Upper lobe of right lung (tissue), 1 donor: ENCODE measurements at regions not wholly inside any gene's neighbourhood (a gene's known extent, or its start where the extent isn't known, plus 50 kb on each side); places are given as distances from the start of the nearest gene placed in this dataset.

Experiments used
- ATAC-seq: fragments of 200-7000 bp; cut with Tn5 transposase; one replicate; pipeline ENCODE4 v1.9.1; 2020; ENCODE audit warnings: mild to moderate bottlenecking, moderate library complexity
- DNase-seq: peaks from one replicate; pipeline ENCODE4 v3.0.0-alpha.2; 2020
- H3K27ac ChIP-seq: fragments of 200-600 bp; one replicate; pipeline ENCODE4 v1.8.0; 2022
- H3K27me3 ChIP-seq: fragments of 200-600 bp; one replicate; pipeline ENCODE4 v1.8.0; 2022; ENCODE audit warnings: mild to moderate bottlenecking
- H3K36me3 ChIP-seq: fragments of 200-600 bp; one replicate; pipeline ENCODE4 v1.8.0; 2022
- H3K4me1 ChIP-seq: fragments of 200-600 bp; one replicate; pipeline ENCODE4 v1.8.0; 2022
- H3K4me3 ChIP-seq: fragments of 200-600 bp; one replicate; pipeline ENCODE4 v1.8.0; 2022; ENCODE audit warnings: mild to moderate bottlenecking
- H3K9me3 ChIP-seq: fragments of 200-600 bp; one replicate; pipeline ENCODE4 v1.8.0; 2022
- intact Hi-C: fragments of 100-400 bp; cut with DNase I; formaldehyde crosslinking; loops from one replicate; pipeline ENCODE4 v1.11.0; 2022
- TF ChIP-seq, protein P1 (sequence below): fragments of 200-600 bp; IDR thresholded peaks from one replicate; pipeline ENCODE4 v1.8.0; 2022; ENCODE audit warnings: antibody characterized with exemption
- donor health status: DM: no; HTN: yes; CAD: no; lungs with severe emphysema.

DNA sequence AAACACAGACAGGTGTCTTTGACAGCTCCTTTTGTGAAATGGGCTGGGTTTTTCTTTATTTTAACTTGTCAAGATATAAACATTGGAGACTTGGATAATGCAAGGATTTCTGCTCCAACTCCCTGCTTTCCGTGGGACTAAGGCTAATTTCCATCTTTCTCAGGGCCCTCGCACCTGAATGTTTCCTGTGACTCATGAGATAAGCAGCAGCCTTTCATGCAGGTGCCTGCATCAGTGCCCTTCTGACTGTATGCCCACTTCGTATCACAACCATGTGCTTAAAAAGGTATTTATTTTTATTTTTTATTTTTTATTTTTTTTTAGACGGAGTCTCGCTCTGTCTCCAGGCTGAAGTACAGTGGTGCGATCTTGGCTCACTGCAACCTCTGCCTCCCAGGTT is 736.1 kb downstream of the DOK5 start:
- Histone ChIP-seq H3K9me3 (peaks cover 7% of the 10 kb centered on the region), H3K27me3 (no peaks in the 10 kb centered on the region), H3K36me3 (no peaks in the 10 kb centered on the region), H3K4me3 (no peak overlapping the region), H3K4me1 (no peaks in the 10 kb centered on the region), H3K27ac (no peak overlapping the region)
- ATAC-seq, result no peak
- intact Hi-C loops, result no loop called here
- TF ChIP-seq, protein P1, sequence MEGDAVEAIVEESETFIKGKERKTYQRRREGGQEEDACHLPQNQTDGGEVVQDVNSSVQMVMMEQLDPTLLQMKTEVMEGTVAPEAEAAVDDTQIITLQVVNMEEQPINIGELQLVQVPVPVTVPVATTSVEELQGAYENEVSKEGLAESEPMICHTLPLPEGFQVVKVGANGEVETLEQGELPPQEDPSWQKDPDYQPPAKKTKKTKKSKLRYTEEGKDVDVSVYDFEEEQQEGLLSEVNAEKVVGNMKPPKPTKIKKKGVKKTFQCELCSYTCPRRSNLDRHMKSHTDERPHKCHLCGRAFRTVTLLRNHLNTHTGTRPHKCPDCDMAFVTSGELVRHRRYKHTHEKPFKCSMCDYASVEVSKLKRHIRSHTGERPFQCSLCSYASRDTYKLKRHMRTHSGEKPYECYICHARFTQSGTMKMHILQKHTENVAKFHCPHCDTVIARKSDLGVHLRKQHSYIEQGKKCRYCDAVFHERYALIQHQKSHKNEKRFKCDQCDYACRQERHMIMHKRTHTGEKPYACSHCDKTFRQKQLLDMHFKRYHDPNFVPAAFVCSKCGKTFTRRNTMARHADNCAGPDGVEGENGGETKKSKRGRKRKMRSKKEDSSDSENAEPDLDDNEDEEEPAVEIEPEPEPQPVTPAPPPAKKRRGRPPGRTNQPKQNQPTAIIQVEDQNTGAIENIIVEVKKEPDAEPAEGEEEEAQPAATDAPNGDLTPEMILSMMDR, result no peak
- no peak for DNase-seq

DNA sequence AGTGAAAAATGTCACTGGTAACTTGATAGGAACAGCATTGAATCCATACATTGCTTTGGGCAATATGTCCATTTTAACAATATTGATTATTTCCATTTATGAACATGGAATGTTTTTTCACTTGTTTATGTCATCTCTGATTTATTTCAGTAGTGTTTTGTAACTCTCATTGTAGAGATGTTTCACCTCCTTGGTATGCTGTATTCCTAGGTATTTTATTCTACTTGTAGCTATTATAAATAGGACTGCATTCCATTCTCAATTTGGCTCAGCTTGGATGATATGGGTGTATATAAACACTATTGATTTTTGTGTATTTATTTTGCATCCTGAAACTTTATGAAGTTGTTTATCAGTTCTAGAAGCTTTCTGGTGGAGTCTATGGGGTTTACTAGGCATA is 730.3 kb downstream of the DOK5 start:
- Histone ChIP-seq H3K4me1 (no peaks in the 10 kb centered on the region), H3K4me3 (no peak overlapping the region), H3K27me3 (no peaks in the 10 kb centered on the region), H3K9me3 (no peaks in the 10 kb centered on the region), H3K36me3 (no peaks in the 10 kb centered on the region), H3K27ac (no peak overlapping the region)
- ATAC-seq (no peak), DNase-seq (no peak)
- intact Hi-C loops, result no loop called here
- TF ChIP-seq, protein P1, result no peak

DNA sequence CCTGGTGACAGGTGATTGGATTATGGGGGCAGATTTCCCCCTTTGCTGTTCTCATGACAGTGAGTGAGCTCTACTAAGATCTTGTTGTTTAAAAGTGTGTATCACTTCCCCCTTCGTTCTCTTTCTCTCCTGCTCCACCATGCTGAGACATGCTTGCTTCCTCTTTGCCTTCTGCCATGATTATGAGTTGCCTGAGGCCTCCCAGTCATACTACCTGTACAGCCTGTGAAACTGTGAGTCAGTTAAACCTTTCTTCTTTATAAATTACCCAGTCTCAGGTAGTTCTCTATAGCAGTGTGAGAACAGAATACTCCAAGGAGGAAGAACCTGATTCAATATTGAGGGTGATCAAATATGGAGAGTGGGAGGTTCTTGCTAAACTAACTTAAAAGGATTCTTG is 724.9 kb downstream of the DOK5 start:
- intact Hi-C loops, result no loop called here
- Histone ChIP-seq H3K9me3 (no peaks in the 10 kb centered on the region), H3K27me3 (no peaks in the 10 kb centered on the region), H3K27ac (no peak overlapping the region), H3K4me1 (no peaks in the 10 kb centered on the region), H3K36me3 (no peaks in the 10 kb centered on the region), H3K4me3 (no peak overlapping the region)
- DNase-seq (no peak), ATAC-seq (no peak)
- TF ChIP-seq, protein P1, result no peak

DNA sequence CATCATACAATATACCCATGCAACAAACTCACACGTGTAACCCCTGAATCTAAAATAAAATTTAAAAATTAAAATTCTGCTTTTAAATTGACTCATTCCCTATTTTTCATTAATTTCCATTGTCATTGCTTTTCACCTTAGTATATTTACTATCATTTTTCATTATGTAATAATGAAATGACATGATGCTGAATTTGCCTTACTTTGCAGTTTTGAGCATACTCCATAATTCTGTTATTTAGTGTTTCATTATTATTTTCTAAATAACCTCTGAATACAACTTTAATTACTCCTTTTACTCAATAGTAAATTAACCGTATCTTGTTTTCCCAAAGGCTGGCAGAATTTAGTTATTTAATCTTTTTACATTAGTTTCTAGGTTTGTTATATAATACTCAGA is 719.6 kb downstream of the DOK5 start:
- H3K27ac ChIP-seq, result no peak overlapping the region
- no peaks in the 10 kb centered on the region for H3K4me1 ChIP-seq
- H3K4me3 ChIP-seq, result no peak overlapping the region
- no peaks in the 10 kb centered on the region for H3K27me3 ChIP-seq
- no peak for DNase-seq
- ATAC-seq, result no peak
- TF ChIP-seq, protein P1, result no peak
- intact Hi-C loops, result no loop called here
- no peaks in the 10 kb centered on the region for H3K9me3 ChIP-seq
- no peaks in the 10 kb centered on the region for H3K36me3 ChIP-seq

DNA sequence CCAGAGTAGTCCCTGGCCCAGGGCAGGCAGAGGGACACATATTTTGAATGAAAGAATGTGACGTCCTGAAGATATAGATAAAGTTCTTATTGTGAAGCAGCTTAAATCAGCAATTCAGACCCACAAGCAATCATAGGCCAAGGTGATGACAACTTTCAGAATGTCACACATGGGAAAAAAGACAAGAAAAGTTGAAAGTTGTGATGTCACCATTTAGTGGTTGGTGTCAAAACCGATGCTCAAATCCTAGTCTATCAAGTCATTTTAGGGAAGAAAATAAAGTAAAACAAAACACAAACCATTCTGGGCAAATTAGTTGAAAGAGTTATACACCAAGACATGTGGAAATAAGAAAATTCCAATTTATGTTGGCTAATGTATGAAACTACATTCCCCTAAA is 710.8 kb downstream of the DOK5 start:
- no peak for ATAC-seq
- Histone ChIP-seq H3K4me1 (no peaks in the 10 kb centered on the region), H3K27me3 (no peaks in the 10 kb centered on the region), H3K27ac (no peak overlapping the region), H3K9me3 (no peaks in the 10 kb centered on the region), H3K36me3 (no peaks in the 10 kb centered on the region), H3K4me3 (no peak overlapping the region)
- no peak for DNase-seq
- TF ChIP-seq, protein P1, result no peak
- intact Hi-C loops, result no loop called here

DNA sequence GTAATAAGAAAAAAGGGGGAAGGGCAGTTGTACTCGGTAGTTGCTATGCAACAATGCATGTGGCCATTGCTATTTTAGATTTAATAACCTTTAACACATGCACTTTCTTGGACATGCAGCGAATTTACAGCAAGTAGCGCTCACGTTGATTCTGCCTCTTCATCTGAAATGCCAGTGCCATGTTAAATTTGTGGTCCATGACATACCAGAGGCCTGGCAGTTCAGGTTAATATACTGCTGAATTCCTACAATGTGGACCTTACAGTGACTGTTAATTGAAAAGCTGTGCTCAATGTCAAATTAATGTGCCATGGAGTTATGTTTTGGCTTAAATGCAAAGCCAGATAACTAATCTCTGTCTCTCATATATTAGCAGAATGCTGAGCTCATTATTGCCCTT is 699.7 kb downstream of the DOK5 start:
- no peaks in the 10 kb centered on the region for H3K9me3 ChIP-seq
- no peaks in the 10 kb centered on the region for H3K27me3 ChIP-seq
- H3K36me3 ChIP-seq, result no peaks in the 10 kb centered on the region
- intact Hi-C loops, result no loop called here
- H3K4me3 ChIP-seq, result no peak overlapping the region
- DNase-seq (no peak), ATAC-seq (no peak)
- TF ChIP-seq, protein P1, result no peak
- H3K27ac ChIP-seq, result no peak overlapping the region
- H3K4me1 ChIP-seq, result no peaks in the 10 kb centered on the region
